Duodenal mucosa (tissue), 2 donors: ENCODE measurements at regions not wholly inside any gene's neighbourhood (a gene's known extent, or its start where the extent isn't known, plus 50 kb on each side); places are given as distances from the start of the nearest gene placed in this dataset.
"Not testable (repeated sequence)": the region's sequence is repeated elsewhere in the genome, so short reads cannot be mapped to it uniquely, and the experiment has no call there.

ENCODE experiments used
- H3K27ac ChIP-seq: one replicate; pipeline ENCODE4 v1.7.0; 2013; ENCODE audit warnings: low read depth, low read length
- H3K27me3 ChIP-seq, 2 donors: one replicate each; pipeline ENCODE4 v1.7.0; 2013; ENCODE audit warnings: low read length in 2 of 2, control low read depth in 1 of 2; ENCODE audit not compliant: insufficient read depth in 2 of 2, control insufficient read depth in 1 of 2
- H3K36me3 ChIP-seq, 2 donors: one replicate each; pipeline ENCODE4 v1.7.0; 2013; ENCODE audit warnings: low read length in 2 of 2, control low read depth in 1 of 2; ENCODE audit not compliant: insufficient read depth in 2 of 2, control insufficient read depth in 1 of 2
- H3K4me1 ChIP-seq, 2 donors: one replicate each; pipeline ENCODE4 v1.7.0; 2013; ENCODE audit warnings: low read length in 2 of 2, control low read depth in 1 of 2; ENCODE audit not compliant: insufficient read depth in 2 of 2, control insufficient read depth in 1 of 2
- H3K4me3 ChIP-seq, 2 donors: one replicate each; pipeline ENCODE4 v1.7.0; 2013; ENCODE audit warnings: low read length in 2 of 2, low read depth in 1 of 2
- H3K9ac ChIP-seq, 2 donors: one replicate each; pipeline ENCODE4 v1.7.0; 2013; ENCODE audit warnings: low read length in 2 of 2, low read depth in 1 of 2
- H3K9me3 ChIP-seq, 2 donors: one replicate each; pipeline ENCODE4 v1.7.0; 2013; ENCODE audit warnings: low read length in 2 of 2, control low read depth in 1 of 2; ENCODE audit not compliant: control insufficient read depth in 1 of 2

DNA sequence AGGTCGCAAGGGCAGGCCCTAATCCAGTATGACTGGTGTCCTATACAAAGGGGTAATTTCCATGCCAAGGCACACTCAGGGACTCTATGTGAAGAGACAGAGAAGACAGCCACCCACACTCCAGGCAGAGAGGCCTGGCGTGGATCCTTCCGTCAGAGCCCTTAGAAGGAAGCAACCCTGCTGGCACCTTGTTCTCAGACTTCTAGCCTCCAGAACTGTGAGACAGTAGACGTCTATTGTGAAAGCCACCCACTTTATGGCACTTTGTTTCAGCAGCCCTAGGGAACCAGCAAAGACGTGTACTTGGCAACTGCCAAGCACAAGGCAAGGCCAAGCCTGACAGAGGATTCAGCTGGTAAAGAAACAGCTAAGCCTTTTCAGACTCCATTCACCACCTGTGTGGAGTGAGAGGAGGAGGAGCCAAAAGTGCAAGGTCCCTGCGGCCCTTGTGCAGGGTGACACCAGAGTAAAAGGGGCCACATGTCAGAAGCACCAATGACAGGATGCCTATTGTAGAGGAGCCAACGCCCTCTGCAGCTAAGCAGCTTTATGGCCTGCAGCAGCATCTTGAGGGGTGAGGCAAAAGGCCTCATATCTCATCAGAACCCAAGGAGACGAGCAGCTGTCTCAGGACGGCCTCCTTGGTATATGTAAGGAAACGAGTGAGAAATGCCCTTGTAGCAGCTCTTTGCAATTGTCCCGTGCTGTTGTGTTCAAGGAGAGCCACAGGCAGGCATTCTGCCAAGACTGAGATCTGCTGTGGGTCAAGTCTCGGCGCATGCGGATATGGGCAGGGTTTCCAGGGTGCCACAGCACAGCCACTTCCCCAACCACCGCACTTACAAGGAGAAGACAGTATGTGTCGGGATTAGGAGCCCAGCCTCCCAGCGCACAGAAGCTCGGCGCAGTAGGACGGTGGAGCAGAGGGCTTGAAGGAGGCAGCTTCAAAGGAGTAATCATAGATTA lies 121.5 kb upstream of the LIPC start:
- Histone ChIP-seq H3K9me3 (no peaks in the 10 kb centered on the region), H3K27ac (no peak overlapping the region), H3K9ac (no peak overlapping the region), H3K36me3 (no peaks in the 10 kb centered on the region), H3K4me1 (no peaks in the 10 kb centered on the region), H3K27me3 (no peaks in the 10 kb centered on the region), H3K4me3 (no peak overlapping the region)

DNA sequence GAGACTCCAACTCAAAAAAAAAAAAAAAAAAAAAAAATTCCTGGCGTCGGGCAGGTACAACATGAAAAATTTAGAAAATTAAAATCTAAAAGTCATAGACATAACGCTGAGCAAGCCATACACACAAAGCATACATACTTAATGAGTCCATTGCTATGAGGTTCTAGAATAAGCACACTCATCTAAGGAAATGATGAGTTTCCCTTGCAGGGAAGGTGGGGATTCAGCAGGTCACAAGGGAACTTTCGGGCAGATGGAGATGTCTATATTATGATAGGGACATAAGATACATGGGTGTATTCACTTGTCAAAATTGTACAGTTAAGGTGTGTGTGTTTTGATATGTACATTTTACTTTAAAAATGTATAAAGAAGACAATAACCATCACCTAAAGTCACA lies 120.2 kb upstream of the LIPC start:
- Histone ChIP-seq H3K36me3 (no peaks in the 10 kb centered on the region), H3K9me3 (no peaks in the 10 kb centered on the region), H3K27me3 (no peaks in the 10 kb centered on the region), H3K27ac (no peak overlapping the region), H3K4me3 (no peak overlapping the region), H3K4me1 (no peaks in the 10 kb centered on the region), H3K9ac (no peak overlapping the region)

DNA sequence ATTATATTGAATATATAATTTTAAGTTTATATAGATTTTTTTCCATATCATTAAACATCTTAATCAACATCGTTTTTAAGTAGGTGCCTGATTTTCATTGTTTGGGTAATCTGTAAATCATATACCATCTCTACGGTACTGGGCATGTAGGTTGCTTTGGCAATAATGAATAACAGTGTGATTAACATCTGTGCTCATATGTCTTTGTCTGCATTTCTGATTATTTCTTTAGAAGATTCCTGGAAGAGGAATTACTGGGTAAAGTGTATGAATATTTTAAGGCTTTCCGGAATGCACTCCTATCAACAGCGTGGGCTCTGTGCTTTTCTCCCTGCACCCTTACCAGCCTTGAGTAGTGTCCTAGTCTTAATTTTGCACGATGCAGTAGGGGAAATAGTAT lies 119.8 kb upstream of the LIPC start:
- H3K4me1 ChIP-seq = no peaks in the 10 kb centered on the region
- H3K27ac ChIP-seq = no peak overlapping the region
- no peaks in the 10 kb centered on the region for H3K27me3 ChIP-seq
- H3K4me3 ChIP-seq = no peak overlapping the region
- no peak overlapping the region for H3K9ac ChIP-seq
- no peaks in the 10 kb centered on the region for H3K36me3 ChIP-seq
- no peaks in the 10 kb centered on the region for H3K9me3 ChIP-seq

DNA sequence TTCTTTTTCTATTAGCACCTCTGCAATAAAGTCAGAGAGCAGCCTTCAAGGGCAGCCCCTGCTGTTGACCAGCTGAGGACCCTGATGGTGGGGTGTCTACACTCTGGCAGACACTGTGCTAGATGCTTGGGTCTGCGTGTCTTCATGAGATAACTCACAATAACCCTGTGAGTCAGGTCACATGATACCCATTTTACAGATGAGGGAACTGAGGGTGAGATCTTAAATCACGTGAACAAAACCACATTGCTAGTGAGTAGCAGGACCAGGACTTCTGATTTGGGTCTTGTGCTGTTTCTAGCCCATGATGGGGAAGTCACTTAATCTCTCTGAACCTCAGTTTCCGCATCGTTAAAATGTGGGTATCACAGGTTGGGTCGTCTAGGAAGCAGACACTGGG lies 118.5 kb upstream of the LIPC start:
- H3K4me1 ChIP-seq = no peaks in the 10 kb centered on the region
- no peaks in the 10 kb centered on the region for H3K9me3 ChIP-seq
- H3K36me3 ChIP-seq = no peaks in the 10 kb centered on the region
- no peaks in the 10 kb centered on the region for H3K27me3 ChIP-seq
- H3K27ac ChIP-seq = no peak overlapping the region
- no peak overlapping the region for H3K4me3 ChIP-seq
- no peak overlapping the region for H3K9ac ChIP-seq

DNA sequence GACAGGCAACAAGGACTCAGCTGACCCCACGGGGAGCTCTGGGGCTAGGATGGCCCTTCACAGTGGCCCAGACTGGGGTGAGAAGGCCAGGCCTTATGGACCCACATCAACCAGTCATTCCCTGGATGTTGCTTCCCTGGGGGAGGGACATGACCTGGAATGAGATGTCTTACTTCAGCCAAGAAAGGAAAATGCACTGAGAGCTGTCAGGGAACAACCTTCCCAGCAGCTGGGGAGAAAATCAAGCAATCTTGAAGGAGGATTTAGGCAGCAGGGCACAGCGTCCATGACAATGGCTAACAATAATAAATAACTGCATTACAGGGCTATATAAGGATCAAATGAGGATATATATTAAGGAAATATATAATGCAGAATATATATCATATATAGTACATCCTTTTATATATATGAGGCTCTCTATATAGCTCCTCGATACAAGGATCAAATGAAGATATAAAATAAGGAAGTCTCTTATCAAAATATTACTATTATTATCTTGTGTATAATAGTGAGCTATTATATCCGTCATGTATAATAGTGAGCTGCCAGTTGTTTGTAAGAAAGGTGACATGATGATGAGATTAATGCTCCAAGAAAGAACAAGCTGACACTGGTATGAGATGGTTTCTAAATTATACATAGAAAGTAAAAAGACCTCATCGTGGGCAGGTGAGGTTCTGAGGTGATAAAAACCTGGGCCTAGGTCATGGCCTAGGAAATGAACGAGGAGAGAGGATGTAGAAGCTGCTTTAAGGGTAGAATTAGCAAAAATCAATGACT lies 117.8 kb upstream of the LIPC start:
- Histone ChIP-seq H3K9ac (no peak overlapping the region), H3K27ac (no peak overlapping the region), H3K4me1 (no peaks in the 10 kb centered on the region), H3K36me3 (no peaks in the 10 kb centered on the region), H3K9me3 (no peaks in the 10 kb centered on the region), H3K27me3 (no peaks in the 10 kb centered on the region), H3K4me3 (no peak overlapping the region)

DNA sequence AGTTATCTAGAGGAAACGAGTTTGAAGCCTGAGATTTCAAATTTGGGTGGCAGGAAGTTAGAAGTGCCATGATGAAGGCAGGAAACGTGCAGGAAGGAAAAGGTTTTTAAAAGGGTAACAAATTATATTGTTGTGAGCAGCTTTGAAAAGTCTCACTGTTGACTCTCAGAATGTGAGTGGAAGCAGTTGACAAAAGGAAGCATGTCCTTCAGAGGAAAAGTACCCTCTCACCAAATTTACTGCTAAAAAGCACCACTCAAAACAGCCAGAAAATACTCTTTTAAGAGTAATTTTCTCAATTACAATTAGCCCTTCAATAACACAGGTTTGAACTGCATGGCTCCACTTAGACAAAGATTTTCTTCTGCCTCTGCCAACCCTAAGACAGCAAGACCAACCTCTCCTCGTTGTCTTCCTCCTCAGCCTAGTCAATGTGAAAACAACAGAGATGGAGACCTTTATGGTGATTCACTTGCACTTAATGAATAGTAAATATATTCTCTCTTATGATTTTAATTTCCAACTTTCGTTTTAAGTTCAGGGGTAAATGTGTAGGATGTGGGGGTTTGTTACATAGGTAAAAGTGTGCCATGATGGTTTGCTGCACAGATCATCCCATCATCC lies 117.1 kb upstream of the LIPC start:
- Histone ChIP-seq H3K36me3 (no peaks in the 10 kb centered on the region), H3K9me3 (no peaks in the 10 kb centered on the region), H3K4me3 (no peak overlapping the region), H3K27me3 (no peaks in the 10 kb centered on the region), H3K27ac (no peak overlapping the region), H3K4me1 (no peaks in the 10 kb centered on the region), H3K9ac (no peak overlapping the region)

DNA sequence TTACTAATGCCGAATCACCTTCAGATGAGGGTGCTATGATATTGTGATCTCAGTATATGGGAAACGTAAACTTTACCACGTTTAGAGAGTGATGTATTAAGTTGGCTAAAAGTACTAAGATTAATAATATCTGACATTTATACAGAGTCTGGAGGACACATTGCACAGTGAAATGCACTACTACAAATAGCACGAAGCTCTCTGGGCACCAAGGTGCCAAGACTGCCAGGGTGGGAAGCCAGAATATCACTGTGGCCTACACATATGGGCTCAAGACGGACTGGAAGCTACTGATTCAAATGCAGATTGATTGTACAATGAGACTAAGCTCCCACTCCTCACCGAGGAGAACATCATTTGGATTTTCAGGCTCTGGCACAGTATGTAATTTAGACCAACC lies 113.3 kb upstream of the LIPC start:
- Histone ChIP-seq H3K27me3 (no peaks in the 10 kb centered on the region), H3K36me3 (no peaks in the 10 kb centered on the region), H3K4me1 (no peaks in the 10 kb centered on the region), H3K9ac (no peak overlapping the region), H3K27ac (no peak overlapping the region), H3K4me3 (no peak overlapping the region), H3K9me3 (peaks cover 0 to 2% of the 10 kb centered on the region in 2 donors)

DNA sequence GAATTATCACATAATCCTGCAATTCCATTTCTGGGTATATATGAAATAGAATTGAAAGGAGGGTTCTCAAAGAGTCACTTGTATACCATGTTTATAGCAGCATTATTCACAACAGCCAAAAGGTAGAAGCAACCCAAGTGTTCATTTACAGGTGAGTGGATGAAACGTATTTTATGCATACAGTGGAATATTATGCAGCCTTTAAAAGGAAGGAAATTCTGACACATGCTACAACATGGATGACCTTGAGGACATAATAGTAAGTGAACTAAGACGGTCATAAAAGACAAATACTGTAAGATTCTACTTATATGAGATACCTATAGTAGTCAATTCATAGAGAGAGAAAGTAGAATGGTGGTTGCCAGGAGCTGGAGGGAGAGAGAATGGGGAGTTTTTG lies 110.8 kb upstream of the LIPC start:
- Histone ChIP-seq H3K4me1 (no peaks in the 10 kb centered on the region), H3K9me3 (peaks cover 0 to 2% of the 10 kb centered on the region in 2 donors), H3K36me3 (no peaks in the 10 kb centered on the region), H3K9ac (no peak overlapping the region), H3K4me3 (no peak overlapping the region), H3K27me3 (no peaks in the 10 kb centered on the region), H3K27ac (no peak overlapping the region)

DNA sequence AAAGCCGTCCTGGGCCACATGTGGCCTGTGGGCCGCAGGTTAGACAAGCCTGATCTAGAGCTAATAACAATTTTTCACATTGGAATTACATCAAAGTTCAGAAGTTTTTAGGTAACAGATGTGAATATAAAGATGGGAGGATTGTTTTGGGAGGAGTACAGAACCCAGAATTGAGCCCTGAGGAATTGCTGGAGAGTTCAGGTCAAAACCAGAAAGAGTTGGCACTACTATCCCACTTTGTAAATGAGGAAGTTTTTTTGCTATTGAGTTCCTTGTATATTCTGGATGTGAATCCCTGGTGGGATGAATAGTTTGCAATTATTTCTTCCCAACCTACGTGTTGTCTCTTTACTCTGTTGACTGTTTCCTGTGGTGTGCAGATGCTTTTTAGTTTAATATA lies 109.5 kb upstream of the LIPC start:
- H3K9me3 ChIP-seq = peaks cover 0 to 2% of the 10 kb centered on the region in 2 donors
- no peak overlapping the region for H3K27ac ChIP-seq
- no peaks in the 10 kb centered on the region for H3K27me3 ChIP-seq
- H3K4me1 ChIP-seq = no peaks in the 10 kb centered on the region
- H3K9ac ChIP-seq = no peak overlapping the region
- no peaks in the 10 kb centered on the region for H3K36me3 ChIP-seq
- no peak overlapping the region for H3K4me3 ChIP-seq

DNA sequence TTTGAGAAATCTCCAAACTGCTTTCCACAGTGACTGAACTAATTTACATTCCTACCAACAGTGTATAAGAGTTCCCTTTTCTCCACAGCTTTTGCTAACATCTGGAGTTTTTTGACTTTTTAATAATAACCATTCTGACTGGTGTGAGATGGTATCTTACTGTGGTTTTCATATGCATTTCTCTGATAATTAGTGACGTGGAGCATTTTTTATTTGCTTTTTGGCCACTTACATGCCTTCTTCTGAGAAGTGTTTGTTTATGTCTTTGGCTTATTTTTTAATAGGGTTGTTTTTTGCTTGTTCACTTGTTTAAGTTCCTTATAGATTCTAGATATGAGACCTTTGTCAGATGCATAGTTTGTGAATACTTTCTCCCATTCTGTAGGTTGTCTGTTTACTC lies 108.5 kb upstream of the LIPC start:
- H3K4me1 ChIP-seq, H3K9ac ChIP-seq, H3K9me3 ChIP-seq, H3K4me3 ChIP-seq, H3K27me3 ChIP-seq, H3K27ac ChIP-seq, H3K36me3 ChIP-seq: not testable (repeated sequence)
